Left lobe of liver (tissue), 2 donors: ENCODE measurements at regions not wholly inside any gene's neighbourhood (a gene's known extent, or its start where the extent isn't known, plus 50 kb on each side); places are given as distances from the start of the nearest gene placed in this dataset.

Experiments
- ATAC-seq: fragments of 200-7000 bp; cut with Tn5 transposase; one replicate; pipeline ENCODE4 v1.9.1; 2020; ENCODE audit warnings: mild to moderate bottlenecking, moderate library complexity
- DNase-seq: peaks from one replicate; pipeline ENCODE4 v3.0.0-alpha.2; 2020; ENCODE audit warnings: low spot score
- donor health status: DM: no; HTN: no; CAD: no; lungs with moderate emphysema.
- donor health status: DM: no; HTN: yes; CAD: no.

- no peak for ATAC-seq
- no peak for DNase-seq
Observed at GRCh38 chr3:76664816-76665215, 375.1 kb upstream of the ROBO2 start.

DNA sequence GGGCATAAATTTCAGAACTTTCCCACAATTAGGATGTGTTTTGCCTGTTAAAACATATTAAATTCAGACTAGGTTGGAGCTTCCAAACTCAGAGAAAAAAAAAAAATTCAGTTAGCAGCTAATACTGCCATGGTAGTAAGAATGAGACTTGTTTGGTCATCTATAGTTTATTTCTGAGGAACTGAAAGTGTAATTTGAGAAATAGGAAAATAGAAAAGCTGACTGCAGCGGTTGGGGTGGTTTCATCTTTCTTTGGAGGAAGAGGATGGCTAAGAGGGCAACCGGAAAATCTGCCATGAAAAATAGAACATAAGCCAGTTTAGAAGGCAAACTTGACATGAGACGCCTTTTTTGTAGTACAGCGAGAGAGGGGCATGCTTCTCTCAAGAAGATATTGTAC lies 371.2 kb upstream of the ROBO2 start:
- ATAC-seq (no peak), DNase-seq (no peak)

DNA sequence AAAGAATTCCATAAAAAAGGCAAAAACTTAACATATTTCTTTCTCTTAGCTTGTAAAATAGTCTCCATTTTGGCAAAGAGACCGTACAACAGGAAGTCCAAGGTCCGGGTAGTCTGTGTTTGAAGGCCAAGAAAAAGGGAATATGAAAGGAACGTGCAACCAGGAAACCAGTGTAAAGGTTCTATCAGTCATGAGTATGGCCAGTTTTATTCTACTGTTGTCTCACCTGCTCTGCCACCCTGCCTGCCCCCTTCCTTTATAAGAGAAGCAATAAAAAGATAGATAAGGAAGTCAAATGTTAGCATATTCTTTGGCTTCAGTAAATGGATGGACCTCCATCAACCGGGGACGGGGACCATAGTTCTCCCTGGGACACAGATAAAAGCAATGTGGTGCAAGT lies 370.6 kb upstream of the ROBO2 start:
- no peak for ATAC-seq

DNA sequence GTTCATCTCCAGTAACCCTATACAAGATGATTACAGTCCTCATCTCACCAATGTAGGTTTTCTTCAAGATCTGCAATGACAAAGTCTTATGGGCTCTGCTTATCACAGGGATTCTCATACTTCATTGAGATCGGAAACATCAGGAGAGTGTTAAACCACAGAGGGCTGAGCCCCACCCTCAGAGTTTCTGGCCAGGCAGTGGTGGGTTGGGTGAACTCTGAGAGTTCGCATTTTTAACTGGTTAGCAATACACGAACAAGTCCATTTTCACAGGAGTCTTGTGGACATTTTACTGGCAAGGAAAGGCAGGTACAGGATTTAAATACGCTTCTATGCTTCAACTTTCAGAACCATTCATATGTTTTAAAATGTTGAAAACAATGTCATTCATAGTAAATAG lies 366.7 kb upstream of the ROBO2 start:
- no peak for DNase-seq
- ATAC-seq = no peak

More for the DNA sequence above, 370.6 kb upstream of the ROBO2 start:
- no peak for DNase-seq

DNA sequence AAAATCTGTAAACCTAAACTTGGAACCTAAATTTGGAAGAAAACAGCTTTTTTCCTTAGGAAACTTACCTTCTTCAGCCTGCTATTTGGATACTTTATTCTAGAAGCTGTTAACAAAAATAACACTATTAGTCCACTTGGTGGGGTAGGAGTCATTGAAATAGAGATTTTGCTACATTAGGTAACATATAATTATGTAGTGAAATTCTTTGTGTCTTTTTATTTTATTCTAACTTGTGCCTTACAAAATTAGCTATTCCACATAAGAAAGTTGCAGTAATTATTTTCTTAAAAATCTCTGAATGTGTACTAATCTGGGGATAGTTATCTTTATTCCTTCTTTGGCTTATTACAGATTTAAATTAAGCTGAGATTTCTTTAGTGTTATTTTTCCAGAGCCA lies 360.4 kb upstream of the ROBO2 start:
- no peak for DNase-seq
- peak; percentile 64 for ATAC-seq

- DNase-seq (no peak), ATAC-seq (no peak)
Observed at GRCh38 chr3:76683256-76683655, 356.6 kb upstream of the ROBO2 start.

GRCh38 chr3:76684946-76685345 lies 355.0 kb upstream of the ROBO2 start:
- ATAC-seq = no peak
- DNase-seq = no peak

- ATAC-seq = no peak
- DNase-seq = no peak
Observed at GRCh38 chr3:76685858-76686257, 354.0 kb upstream of the ROBO2 start.

GRCh38 chr3:76687019-76687418 lies 352.9 kb upstream of the ROBO2 start:
- ATAC-seq (peak; percentile 89), DNase-seq (no peak)

- ATAC-seq (no peak), DNase-seq (no peak)
Observed at GRCh38 chr3:76694063-76694462, 345.8 kb upstream of the ROBO2 start.

- ATAC-seq (peak; percentile 83), DNase-seq (no peak)
Observed at GRCh38 chr3:76698136-76698706, 341.7 kb upstream of the ROBO2 start.

GRCh38 chr3:76699846-76700245 lies 340.1 kb upstream of the ROBO2 start:
- ATAC-seq (no peak), DNase-seq (no peak)

DNA sequence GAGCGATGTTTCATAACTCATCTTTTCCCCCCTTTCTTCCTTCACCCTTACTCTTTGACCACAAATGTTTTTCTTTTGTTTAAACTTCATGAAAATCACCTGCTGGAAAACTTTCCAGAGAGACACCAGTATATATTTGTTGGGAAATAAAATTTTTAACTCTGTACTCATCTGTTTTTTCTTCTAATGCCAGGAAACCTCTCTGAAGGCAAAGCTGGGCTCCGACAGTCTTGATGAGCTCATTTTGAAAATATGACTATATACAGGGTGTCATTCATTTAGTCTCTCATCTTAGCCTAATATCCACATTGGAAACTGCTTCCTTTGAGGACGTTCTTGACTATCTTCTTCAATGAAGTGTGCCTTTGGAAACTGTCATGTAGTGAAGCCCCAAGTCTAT lies 339.6 kb upstream of the ROBO2 start:
- ATAC-seq (no peak), DNase-seq (no peak)

- no peak for ATAC-seq
Observed at GRCh38 chr3:76702676-76703075, 337.2 kb upstream of the ROBO2 start.

DNA sequence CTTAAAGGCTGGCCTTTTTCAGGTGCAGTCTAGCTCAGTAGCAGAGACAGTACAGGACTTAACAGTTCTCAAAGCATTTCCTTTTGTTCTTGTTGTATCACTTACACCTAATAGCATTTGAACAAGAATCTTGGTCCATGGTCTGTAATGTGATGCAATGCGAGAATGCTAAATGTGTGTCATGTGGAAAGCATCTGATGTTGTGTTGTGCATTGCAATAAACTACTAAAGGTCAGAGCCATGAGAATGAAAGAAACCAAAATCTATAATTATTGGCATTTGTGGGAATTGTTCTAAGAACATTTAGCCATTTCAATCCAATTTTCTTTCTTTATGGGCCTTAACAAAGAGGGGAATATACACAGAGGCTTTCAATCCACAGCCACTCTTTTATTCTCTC lies 324.5 kb upstream of the ROBO2 start:
- no peak for DNase-seq
- no peak for ATAC-seq

More at GRCh38 chr3:76702676-76703075, 337.2 kb upstream of the ROBO2 start:
- no peak for DNase-seq

DNA sequence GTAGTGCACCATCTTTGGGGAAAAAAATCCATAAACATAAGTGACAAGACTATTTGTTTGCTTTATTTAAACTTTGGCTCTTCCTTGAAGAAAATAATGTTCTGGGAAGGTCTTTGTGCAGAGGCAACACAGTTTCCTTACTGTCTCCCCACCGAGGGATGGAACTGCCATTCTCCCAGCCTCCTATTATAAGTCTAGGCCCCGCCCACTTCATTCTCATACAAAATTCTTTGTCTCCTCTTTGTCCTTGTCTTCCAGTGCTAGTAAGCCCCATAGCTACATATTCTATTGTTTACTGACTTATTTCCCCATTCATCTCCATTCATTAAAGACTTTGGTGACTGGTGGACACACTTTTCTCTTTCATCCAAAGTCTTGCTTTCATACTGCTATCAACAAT lies 316.5 kb upstream of the ROBO2 start:
- ATAC-seq (no peak), DNase-seq (no peak)

GRCh38 chr3:76724075-76724474 lies 315.8 kb upstream of the ROBO2 start:
- ATAC-seq (no peak), DNase-seq (no peak)

DNA sequence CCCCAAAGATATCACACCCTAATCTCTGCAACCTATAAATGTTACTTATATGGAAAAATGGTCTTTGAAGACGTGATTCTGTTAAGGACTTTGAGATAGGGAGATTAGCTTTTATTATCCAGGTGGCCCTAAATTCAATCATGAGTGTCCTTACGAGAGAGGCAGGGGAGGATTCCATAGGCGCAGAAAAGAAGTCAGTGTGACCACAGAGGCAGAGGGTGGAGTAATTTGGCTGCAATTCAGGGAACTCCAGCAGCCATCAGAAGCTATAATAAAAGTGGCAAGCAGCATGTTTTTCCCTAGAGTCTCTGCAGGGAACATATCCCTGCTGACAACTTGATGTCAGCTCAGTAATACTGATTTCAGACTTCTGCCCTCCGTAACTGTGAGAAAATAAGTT lies 315.2 kb upstream of the ROBO2 start:
- no peak for ATAC-seq
- no peak for DNase-seq

- no peak for ATAC-seq
- no peak for DNase-seq
Observed at GRCh38 chr3:76726034-76726433, 313.9 kb upstream of the ROBO2 start.

- no peak for ATAC-seq
Observed at GRCh38 chr3:76728426-76728825, 311.5 kb upstream of the ROBO2 start.

DNA sequence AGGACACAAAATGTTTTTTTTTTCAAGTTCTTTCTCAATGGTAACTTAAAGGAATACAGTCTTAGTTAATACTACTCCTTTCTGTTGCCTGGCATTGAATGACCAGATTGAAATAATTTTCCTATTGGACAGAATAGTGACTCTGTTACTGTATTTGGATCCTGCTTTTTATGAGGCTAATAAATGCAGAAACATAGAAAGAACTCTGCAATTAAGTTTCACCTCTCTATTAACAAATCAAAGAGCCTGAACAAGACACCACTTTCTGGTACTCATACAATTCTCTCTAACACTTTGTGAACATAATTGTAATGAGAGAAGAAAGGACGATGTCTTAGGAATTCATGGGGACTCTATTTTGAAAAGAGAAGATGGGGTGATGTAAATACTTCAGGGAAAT lies 308.4 kb upstream of the ROBO2 start:
- no peak for ATAC-seq
- DNase-seq = no peak

More at GRCh38 chr3:76728426-76728825, 311.5 kb upstream of the ROBO2 start:
- DNase-seq = no peak

GRCh38 chr3:76733073-76733759 lies 306.7 kb upstream of the ROBO2 start:
- ATAC-seq = no peak
- DNase-seq = no peak

DNA sequence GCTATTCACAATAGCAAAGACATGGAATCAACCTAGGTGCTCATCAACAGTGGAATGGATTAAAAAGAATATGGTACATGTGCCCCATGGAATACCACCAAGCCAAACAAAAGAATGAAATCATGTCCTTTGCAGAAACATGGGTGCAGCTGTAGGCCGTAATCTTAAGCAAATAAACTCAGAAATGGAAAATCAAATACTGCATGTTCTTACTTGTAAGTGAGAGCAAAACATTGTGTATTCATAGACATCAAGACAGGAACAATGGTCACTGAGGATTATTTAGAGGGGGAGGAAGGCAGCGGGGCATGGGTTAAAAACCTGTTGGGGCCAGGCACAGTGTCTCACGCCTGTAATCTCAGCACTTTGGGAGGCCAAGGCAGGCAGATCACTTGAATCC lies 304.7 kb upstream of the ROBO2 start:
- DNase-seq (no peak), ATAC-seq (no peak)
